CD4-positive, alpha-beta T cell treated with Interleukin-6 for 4 hours (primary cell): ENCODE measurements at regions not wholly inside any gene's neighbourhood (a gene's known extent, or its start where the extent isn't known, plus 50 kb on each side); places are given as distances from the start of the nearest gene placed in this dataset.

Experiments used
- DNase-seq: peaks from one replicate; pipeline ENCODE4 v3.0.0-alpha.2; 2020; ENCODE audit warnings: mixed read lengths

DNA sequence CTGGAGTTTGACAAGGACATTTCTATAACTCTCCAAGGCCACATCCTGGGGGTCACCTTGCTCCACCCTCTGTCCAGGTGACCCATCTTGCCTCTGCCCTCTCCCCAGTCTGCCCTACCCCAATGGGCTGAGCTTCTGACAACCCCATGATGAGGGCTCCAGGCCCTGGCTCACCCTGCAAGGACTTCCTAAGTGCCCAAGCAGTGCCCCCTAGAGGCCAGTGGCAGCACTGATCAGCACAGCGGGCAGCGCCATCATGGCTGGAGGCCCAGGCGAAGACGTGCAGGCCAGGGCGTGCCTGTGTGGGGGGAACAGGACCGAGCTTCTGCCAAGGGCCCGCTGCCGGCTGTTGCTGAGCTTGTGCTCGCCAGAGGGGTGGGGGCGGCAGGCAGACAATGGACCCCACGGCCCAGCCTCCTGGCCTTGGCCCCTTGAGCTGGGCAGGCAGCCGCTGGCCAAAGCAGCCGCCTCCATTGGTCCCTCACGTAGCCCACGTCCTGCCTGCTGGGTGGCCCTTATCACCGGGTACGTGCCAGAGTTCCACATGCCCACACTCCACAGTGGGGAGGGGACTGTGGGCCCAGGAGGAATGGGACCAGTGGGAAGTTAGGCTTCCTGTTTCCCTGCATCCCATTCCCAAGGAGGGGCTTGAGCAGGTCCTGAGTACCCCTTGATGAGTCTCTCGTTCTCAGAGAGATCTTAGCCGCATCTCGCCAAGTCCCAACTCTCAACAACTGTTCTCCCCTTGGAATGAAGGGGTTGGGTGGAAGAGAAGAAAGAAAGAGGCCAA, 64.3 kb downstream of the MRPL14 start:
- DNase-seq: no peak

DNA sequence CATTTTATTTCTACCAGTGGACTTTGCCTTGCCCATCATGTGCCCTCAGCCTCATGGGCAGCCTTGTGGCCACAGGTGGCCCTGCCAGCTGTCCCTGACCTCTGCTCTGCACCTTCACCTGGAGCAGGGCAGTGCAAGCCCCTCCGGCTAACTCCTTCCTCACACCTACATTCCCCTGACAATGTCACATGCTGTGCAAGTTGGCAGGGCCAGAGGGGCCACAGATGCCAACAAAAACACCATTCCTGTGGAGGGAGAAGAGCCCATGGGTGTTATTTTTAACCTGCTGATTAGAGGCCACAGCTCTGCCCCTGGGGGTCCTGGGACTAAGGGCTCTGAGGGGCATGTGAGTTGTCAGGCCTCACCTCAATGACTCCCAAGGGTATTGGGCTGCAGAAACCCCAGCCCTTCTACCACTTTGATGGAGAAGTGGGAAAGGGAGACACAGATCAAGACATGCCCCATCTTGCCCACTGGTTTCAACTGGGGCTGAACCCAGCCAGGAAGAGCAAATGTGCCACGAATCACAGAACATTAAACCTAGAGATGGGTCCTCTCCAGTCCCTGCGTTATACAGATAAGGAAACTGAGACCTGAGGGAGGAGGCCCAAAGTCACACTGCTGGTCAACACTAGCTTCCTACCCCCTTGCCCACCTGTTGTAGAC, 65.0 kb downstream of the MRPL14 start:
- no peak for DNase-seq

DNA sequence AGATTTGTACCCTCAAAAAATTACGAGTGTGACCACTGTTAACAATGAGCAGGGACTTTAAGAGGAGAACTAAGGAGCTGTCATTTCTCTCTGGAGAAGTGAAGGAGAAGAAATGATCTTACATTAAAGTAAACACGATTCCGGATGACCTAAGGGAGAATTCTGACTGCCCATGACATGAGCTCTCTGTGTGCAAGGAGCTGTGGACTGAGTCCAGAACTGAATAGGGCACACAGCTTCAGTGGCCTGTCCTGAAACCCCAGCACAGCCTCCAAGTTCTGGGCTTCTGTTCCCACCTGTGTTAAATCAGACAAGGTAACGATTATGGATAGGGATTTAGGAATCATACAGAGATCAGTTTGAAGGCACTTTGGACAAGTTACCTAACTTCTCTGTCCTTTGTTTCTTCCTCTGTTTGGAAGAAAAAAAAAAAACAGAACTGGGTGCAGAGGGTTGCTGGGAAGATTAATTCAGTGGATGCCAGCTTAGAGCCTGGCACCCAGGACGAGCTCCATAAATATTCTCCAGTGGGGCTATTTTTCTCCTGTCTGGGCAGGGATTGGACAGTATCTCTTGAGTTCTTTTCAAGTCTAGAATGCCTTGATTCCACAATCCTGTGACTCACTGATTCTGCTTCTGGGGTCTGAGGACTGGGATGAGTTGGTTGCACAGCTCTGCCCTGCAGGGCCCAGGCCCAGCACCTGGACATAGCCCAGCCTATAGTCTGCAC, 65.7 kb downstream of the MRPL14 start:
- no peak for DNase-seq

DNA sequence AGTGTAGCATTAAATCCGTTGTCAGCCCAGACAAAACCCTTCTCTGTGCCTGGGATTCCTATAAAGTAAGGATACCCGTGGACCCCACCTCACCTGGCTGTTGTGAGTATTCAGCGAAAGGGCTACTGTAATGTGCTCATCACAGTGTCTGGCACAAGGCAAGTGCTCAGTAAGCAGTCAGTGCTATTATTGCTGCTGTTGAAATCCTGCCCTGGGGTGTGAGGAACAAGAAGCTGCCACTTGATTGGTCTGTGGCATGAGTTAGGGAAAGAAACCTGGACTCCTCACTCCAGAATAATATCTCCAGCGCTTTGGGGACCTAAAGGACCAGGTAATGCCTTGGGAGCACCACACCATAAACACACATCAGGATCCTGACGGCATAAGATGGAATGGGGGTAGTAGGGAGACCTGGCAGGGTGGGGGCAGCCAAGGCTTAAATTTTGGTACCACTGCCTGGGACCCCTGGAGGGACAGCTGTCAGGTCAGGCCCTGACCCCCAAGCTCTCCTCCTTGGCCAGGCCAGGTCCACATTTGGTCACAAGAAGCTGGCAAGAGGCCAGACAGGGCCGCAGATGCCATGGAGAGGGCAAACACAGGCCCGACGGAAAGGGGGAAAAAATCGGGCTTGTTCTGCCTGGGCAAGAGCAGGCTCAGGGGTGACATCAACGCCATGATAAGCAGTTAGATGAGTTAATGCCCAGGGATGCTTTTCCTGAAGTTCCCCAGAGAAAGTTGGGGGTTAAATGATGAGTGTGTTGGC, 66.5 kb downstream of the MRPL14 start:
- no peak for DNase-seq

DNA sequence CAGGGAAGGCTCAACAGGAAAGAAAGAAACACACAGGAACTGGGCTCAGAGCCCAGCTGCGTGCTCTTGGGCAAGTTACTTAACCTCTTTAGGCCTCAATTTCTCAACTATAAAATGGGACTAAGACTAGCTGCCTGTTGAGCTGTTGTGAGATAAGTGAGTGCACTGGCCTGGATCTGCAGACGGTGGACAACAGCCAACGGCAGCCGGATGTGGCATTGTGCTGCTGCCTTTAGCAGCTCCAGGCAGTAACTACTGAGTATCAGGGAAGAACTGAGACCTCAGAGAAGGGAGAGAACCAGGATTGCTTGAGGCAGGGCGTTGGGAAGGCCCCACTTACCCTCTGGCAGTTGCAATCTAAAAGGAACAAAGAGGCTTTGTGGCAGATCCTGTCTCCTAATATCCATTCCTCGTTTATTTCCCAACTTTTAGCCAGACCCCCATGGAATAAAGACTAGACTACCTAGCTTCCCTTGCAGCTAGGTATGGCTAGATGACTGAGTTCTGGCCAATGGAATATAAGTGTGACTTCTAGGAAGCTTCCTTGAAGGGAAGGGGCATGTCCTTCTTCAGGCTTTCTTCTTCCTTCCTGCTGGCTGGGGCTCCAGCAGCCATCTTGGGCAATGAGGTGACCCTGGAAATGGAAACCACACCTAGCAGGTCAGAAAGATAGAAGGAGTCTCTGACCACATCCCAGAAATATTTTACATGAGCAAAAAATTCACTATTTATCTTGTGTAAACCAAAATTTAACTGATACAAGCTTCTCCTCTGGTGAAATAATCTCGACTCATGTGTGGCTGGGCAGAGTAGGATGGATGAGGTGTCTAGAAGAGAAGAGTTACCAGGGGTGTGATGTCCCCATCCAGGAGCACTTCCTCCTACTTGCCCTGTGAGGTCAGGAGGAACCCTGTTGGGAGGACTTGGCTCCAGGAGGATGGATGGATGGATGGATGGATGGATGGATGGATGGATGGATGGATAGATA, 67.6 kb downstream of the MRPL14 start:
- DNase-seq: no peak

DNA sequence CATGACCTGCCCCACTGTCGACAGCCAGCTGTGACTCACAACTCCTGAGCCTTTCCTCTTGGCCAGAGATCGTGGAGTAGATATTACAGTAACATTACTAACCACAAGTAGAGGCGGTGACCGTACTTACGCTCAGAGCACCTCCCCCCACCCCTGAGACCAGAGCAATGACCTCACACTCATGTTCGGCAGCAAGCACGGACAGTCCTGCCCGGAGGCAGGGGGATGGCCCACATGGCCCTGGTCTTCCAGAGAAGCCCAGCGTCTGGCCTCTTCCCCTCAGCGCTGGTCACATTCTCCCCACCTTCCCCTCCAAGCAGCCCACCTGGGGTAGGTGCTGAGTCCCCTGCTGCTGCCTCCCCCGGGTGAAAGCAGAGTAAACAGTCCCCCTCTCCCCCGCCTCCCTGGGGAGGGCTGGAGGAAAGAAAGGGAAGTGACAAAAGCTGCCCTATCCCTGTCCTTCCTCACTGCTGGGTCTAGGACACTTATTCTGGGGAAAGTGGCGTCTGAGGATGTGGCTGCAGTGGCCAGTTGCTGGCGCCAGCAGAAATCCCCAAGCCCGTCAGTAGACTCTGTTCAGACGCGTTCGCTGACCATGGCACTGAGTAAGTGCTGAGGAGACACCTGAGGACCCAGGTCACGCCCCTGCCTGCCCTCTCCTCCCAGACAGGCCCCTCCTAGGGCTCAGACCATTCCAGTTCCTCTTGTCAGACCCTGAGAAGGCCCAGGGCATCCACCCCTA, 68.5 kb downstream of the MRPL14 start:
- no peak for DNase-seq

DNA sequence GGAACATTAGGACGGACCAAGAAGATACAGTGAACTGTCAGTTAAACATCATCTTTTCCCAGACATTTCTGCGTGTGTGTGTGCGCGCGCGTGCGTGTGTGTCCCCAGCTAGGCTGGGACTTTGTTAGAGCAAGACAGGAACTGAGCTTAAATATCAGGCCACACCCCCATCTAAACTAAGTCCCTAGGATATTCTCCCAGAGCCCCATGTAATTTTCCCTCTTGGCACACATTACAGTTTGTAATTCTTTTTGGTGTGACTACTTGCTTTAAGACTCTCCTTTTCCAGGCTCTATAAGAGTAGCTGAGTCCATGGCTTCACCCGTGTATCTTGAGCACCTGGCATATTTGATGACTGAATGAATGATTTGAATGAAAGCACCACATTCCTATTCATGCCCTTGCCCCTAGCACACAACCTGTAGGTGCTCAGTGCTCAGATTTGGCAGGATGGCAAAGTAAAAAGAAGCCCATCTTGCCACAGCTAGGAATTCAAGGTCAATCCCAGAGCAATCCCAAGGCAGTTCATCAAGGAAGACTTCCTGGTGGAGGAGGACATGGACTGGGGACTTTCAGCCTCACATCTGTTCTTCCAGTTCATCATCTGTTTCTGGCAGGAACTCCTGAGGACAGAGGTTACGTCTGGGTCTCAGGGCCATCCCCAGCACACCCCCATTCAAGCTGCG, 69.2 kb downstream of the MRPL14 start:
- DNase-seq: no peak

DNA sequence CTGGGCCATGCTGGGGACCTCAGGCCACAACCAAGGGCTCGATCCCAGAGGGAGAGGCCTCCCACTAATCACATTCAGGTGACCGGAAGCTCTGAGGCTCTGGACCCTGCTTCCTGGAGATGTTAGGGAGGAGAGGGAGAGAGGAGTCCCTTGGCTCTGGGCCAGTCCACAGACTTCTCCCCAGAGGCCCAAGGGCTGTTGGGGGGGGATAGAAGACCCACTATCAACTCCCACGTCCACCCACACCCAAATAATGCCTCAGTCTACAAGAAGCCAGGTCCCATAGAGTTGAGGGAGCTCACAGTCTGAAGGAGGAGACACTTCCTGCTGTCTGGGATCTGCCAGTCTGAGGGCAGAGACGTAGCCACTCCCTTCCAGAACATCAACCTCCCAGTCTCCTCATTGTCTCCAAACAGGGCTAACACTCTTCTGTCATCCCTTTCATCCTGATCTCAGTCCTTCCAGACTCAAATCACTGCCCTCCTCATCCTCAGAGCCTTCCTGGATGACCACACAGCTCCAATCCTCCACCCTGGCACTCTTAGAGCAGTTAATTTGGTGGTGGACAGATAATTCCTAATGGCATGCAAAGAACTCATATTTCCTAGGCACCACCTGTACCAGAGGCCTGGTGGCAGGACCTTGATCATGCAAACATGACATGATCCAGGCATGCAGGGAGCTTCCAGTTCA, 69.9 kb downstream of the MRPL14 start:
- DNase-seq: no peak

DNA sequence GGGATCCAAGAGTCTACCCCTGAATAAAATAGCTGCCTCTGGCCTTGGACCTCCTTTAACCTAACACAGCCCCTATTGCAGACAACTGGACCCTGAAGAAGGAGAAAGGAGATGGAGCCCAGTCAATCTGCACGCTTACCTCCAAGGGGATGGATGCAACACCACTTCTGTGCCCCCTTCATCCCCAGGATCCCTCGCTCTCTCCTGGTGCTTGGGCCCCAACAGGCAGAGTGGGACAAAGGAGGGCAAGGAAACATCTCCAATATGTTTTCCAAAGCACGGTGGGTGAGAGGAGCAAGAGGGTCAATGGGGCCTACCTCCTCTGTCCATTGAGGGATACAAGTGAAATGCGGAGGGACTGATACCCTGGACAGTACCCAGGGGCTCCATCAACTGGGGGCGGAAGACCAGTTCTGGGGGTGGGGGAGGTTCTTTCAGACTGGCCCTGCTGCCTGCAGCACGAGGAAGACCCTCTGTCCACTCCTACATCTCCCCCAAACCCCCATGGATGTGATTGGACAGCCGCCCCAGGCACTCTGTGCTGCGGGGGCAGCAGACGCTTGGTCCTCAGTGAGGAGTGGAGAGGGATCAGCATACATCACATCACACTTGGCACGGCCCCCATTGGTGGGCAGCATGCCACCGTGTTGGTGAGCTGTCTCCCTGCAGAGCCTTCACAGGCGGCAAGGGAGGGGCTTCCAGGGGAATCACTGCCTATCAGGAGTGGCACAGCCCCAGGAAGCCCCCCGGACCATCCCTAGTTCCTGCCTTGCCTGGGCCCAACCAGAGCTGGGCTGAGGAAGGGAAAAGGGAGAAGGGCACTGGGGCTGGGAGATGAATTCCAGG, 70.6 kb downstream of the MRPL14 start:
- DNase-seq: no peak

DNA sequence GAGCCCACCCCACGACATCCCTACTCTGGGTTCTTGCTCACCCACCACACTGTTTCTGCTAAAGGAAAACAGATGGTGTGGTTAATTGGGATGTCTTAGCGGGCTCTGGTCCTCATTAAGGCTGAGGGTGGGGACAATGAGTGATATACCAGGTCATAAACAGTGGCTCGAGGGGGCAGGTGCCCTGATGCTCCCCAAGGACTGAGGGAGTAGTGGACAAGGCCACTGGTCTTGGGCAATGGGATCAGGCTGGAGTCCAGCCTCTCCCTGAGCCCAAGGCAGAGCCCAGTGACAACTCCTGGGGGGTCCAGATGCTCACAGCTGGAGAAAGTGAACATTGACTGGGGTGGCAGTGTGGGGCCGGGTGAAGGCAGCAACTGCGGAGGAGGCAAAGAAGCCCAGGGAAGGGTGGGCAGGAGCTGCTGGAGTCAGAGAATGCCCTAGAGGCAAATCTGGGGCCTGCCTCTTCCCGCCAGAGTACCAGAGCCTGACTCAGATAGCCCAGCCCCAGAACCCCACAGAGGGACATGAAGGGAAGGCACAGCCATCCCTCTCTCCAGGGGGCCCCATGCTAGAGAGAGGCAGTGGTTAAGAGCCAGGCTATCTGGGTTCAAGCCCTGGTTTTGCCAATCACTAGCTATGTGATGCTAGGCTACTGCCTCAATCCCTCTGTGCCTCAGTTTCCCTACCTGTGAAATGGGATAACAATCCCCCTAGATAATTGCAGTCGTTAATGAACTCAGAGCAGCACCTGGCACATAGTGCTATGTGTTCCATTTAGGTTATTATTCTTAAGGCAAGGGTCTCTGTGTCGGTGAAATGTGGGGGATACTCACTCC, 72.3 kb downstream of the MRPL14 start:
- no peak for DNase-seq

DNA sequence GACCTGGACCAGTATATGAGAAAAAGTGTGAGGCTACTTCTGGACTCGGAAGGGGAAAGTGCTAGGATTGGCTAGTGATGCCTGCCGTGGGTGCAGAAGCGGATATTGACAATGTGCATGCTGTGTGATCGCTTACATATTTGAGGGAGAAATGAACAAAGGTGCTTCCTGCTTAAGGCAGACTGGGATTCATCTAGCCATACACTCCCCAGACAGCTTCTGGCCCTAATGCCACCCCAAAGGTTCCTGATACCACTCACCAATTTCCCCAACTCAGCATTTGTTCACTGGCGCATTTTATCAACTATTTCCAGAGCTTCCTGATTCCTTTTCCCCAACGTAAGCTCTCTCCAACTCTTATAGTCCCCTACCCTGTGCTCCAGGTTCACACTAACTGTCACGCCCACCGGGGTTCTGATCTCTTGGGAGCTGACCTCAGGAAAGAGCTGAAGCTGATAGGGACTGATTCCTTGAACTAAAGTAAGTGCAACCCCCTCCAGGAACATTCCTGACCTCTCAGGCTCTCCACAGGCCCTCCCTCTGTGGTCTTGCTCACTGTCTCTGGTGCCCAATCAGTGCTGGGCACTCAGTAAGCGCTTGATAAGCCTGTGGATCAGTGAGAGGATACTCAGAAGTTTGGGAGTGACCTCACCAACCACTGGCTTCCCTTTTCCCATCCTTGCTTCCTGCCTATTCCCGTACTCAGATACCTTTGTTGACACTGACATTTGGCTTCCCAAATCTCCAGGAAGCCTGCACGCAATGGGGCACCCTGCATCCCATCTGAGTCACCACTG, 73.3 kb downstream of the MRPL14 start:
- no peak for DNase-seq

DNA sequence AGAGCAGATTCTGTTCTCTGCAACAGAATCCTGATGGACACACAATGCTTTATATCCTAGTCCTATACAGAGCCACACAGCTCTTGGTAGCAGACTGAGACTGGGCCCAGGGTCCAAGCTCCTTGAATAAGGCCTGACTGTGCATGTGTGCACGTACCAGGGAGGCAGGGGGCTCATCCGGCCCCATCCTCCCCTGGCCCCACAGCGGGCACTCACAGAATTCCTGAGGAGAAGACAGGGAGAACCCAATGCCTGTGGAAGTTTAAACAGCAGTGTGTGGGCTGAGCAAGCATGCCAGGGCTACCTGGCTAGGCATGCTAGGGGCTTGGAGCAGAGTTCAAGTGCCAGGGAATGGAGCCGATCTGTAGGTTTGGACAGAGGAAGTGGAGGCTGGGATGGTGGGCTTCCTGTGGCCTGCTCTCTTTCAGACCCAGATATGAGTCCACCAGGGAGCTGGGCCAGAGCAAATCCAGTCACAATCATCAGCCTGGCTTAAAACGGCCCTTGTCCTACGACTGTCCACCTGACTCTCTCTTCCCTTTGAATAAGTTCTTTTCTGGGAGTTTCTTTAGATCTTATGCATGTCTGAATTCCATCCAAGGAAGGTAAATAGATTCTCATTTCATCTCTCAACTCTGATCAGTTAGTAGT, 74.0 kb downstream of the MRPL14 start:
- DNase-seq: no peak

DNA sequence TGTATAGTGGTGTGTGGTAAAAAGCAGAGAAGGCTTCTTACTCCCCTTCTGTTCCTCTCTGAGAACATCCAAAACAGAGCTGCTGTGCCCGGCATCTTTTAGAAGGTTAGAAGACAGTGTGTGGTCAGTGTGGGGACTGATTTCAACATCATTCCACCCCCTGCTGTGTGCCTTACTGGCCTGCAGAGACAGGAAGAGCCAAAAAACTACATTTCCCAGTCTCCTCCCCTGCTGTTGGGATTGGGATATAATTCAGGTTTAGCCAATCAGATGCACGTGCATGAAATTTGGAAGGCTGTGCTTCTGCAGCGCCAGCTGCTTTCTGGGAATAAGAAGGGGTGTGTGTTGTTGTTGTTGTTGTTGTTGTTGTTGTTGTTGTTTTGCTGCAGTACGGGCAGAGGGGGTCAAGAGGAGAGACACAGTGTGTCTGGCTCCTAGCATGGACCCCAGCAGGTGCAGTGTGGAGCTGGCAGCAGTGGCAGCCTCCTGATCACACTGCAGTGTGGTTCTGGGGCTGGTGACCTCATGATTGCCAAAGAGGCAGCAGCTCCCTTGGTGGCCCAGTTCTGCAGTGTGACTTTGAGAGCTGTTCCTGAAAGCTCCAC, 74.7 kb downstream of the MRPL14 start:
- no peak for DNase-seq

DNA sequence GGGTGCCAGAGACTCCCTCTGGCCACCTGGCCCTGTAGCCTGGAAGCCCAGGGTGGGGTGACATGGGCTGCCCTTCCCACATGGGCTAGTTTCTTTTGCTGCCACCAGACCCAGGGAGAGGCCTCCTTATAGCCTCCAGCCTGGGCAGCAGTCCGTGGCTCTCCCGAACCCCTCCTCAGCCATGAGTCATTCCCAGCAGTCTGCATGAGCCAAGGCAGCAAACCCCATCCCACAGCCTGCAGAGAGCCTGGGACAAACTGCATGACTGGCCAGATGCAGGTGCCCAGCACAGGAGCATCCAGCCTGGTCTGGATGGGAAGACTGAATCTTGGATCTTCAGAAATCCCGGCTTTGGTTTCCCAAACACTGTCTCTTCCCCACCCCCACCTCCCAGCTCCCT, 75.7 kb downstream of the MRPL14 start:
- no peak for DNase-seq

DNA sequence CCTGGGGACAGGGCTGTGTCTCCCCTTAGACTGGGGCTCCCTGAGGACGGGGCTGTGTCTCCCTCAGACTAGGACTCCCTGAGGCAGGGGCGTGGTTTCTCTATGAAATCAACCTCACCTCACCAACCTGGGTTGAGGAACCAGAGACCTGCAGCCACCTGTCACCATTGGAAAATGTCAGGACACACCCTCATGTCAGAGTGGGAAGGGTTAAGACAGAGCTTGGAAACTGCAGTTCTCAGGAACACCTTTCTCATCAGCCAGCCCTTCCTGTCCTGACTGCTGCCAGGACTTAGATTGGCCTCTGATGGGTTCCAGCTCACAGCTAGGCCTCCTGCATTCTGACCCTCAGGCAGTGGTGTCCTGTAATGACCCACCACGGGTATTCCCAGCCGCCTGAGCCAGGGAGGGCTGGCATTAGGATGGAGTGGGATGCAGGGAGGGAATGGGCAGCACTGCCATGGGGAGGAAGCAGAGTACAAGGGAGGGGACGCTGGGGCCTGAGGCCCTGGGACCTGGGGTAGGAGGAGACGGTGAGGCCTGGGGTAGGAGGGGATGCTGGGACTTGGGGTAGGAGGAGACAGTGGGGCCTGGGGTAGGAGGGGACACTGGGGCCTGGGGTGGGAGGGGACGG, 76.3 kb downstream of the MRPL14 start:
- DNase-seq: no peak
